IMR-90 (cell line): ENCODE measurements at regions not wholly inside any gene's neighbourhood (a gene's known extent, or its start where the extent isn't known, plus 50 kb on each side); places are given as distances from the start of the nearest gene placed in this dataset.

ENCODE experiments used
- ATAC-seq: fragments of 200-7000 bp; cut with Tn5 transposase; 2 replicates; pipeline ENCODE4 v1.9.1; 2020; ENCODE audit warnings: low read depth, mild to moderate bottlenecking, moderate library complexity
- BruUV-seq: library from RNA; stranded (reverse); fragments of 400-500 nt; replicated peaks from 2 replicates; lab custom pipeline; 2021; lab: Mats Ljungman, UMichigan
- CTCF ChIA-PET: fragments of 300-600 bp; formaldehyde crosslinking; extraction: SDS; loops from one replicate; lab custom pipeline; 2021; ENCODE audit warnings: antibody characterized with exemption; lab: Yijun Ruan, JAX
- POLR2A ChIA-PET: fragments of 300-600 bp; sonication (Branson Sonifier 250); formaldehyde crosslinking; loops from one replicate; lab custom pipeline; 2022; ENCODE audit warnings: antibody characterized with exemption; ENCODE audit not compliant: unreplicated experiment; lab: Charles Lee
- DNase-seq: peaks from one replicate; pipeline ENCODE4 v3.0.0; 2013
- H2AFZ ChIP-seq: replicated peaks from 2 replicates; pipeline ENCODE3; 2013; ENCODE audit warnings: low read length, mild to moderate bottlenecking; ENCODE audit not compliant: poor library complexity
- H2AK5ac ChIP-seq: 2 replicates; pipeline ENCODE4 v1.6.1; 2013; ENCODE audit warnings: low read depth, low read length, inconsistent platforms
- H2AK9ac ChIP-seq: replicated peaks from 2 replicates; pipeline ENCODE3; 2013; ENCODE audit warnings: mild to moderate bottlenecking, low read depth, low read length, moderate library complexity; ENCODE audit not compliant: poor library complexity
- H2BK120ac ChIP-seq: 2 replicates; pipeline ENCODE4 v1.6.1; 2013; ENCODE audit warnings: low read depth, low read length, inconsistent platforms
- H2BK15ac ChIP-seq: 3 replicates; pipeline ENCODE4 v1.6.1; 2013; ENCODE audit warnings: low read depth, low read length, inconsistent platforms
- H2BK20ac ChIP-seq: 2 replicates; pipeline ENCODE4 v1.6.1; 2013; ENCODE audit warnings: low read depth, mild to moderate bottlenecking, inconsistent platforms, low read length, moderate library complexity
- H2BK5ac ChIP-seq: 2 replicates; pipeline ENCODE4 v1.6.1; 2013; ENCODE audit warnings: mild to moderate bottlenecking, low read depth, low read length, inconsistent platforms; ENCODE audit not compliant: poor library complexity, severe bottlenecking
- H3K14ac ChIP-seq: replicated peaks from 2 replicates; pipeline ENCODE4 v1.6.1; 2013; ENCODE audit warnings: low read depth, low read length, inconsistent platforms
- H3K18ac ChIP-seq: 2 replicates; pipeline ENCODE4 v1.6.1; 2013; ENCODE audit warnings: low read depth, low read length, control low read depth
- H3K23ac ChIP-seq: 2 replicates; pipeline ENCODE4 v1.6.1; 2013; ENCODE audit warnings: low read depth, low read length, inconsistent platforms
- H3K27ac ChIP-seq: 2 replicates; pipeline ENCODE4 v1.5.1; 2013; ENCODE audit warnings: mild to moderate bottlenecking, control low read depth, low read length; ENCODE audit not compliant: insufficient read depth
- H3K27me3 ChIP-seq: 2 replicates; pipeline ENCODE4 v1.6.1; 2013; ENCODE audit warnings: low read length; ENCODE audit not compliant: control insufficient read depth, insufficient read depth
- H3K36me3 ChIP-seq: 2 replicates; pipeline ENCODE4 v1.6.1; 2013; ENCODE audit warnings: low read length, mixed read lengths; ENCODE audit not compliant: control insufficient read depth, insufficient read depth
- H3K4ac ChIP-seq: 2 replicates; pipeline ENCODE4 v1.6.1; 2013; ENCODE audit warnings: low read depth, low read length, inconsistent platforms
- H3K4me1 ChIP-seq: 2 replicates; pipeline ENCODE4 v1.6.1; 2013; ENCODE audit warnings: low read length, mixed read lengths; ENCODE audit not compliant: control insufficient read depth, insufficient read depth
- H3K4me2 ChIP-seq: 2 replicates; pipeline ENCODE4 v1.6.1; 2013; ENCODE audit warnings: low read depth, mild to moderate bottlenecking, control low read depth, low read length, moderate library complexity
- H3K4me3 ChIP-seq: 2 replicates; pipeline ENCODE4 v1.5.1; 2013; ENCODE audit warnings: low read depth, mild to moderate bottlenecking, control low read depth, low read length, moderate library complexity; ENCODE audit not compliant: insufficient read depth
- H3K56ac ChIP-seq: 2 replicates; pipeline ENCODE4 v1.6.1; 2013; ENCODE audit warnings: low read length, inconsistent platforms; ENCODE audit not compliant: insufficient read depth; ENCODE audit errors: extremely low read depth
- H3K79me1 ChIP-seq, 2 experiments: 2 replicates each; pipeline ENCODE4 v1.6.1; 2013; ENCODE audit warnings: low read length in 2 of 2, inconsistent platforms in 1 of 2, low read depth in 1 of 2
- H3K9ac ChIP-seq: 2 replicates; pipeline ENCODE4 v1.6.1; 2013; ENCODE audit warnings: low read depth, low read length, control low read depth
- H3K9me1 ChIP-seq: 2 replicates; pipeline ENCODE4 v1.6.1; 2013; ENCODE audit warnings: low read length, inconsistent platforms; ENCODE audit not compliant: insufficient read depth
- H3K9me3 ChIP-seq: 2 replicates; pipeline ENCODE4 v1.6.1; 2013; ENCODE audit warnings: low read length; ENCODE audit not compliant: control insufficient read depth, insufficient read depth
- H4K20me1 ChIP-seq: 2 replicates; pipeline ENCODE4 v1.6.1; 2013; ENCODE audit warnings: low read length, inconsistent platforms; ENCODE audit not compliant: insufficient read depth
- H4K5ac ChIP-seq: 2 replicates; pipeline ENCODE4 v1.6.1; 2013; ENCODE audit warnings: mild to moderate bottlenecking, low read depth, low read length, control low read depth
- H4K8ac ChIP-seq, 2 experiments: 2 replicates each; pipeline ENCODE4 v1.6.1; 2013; ENCODE audit warnings: low read depth in 2 of 2, low read length in 2 of 2, control low read depth in 1 of 2, inconsistent platforms in 1 of 2
- H4K91ac ChIP-seq: 2 replicates; pipeline ENCODE4 v1.6.1; 2013; ENCODE audit warnings: low read depth, low read length, inconsistent platforms; ENCODE audit not compliant: insufficient read depth
- MAFK ChIP-seq: IDR thresholded peaks from 2 replicates; pipeline ENCODE4 v1.6.1; 2012; ENCODE audit warnings: low read depth, low read length, improper control_type of control experiment
- NFE2L2 ChIP-seq: fragments of 150-350 bp; IDR thresholded peaks from 2 replicates; pipeline ENCODE4 v1.6.1; 2016; ENCODE audit warnings: low read depth, mild to moderate bottlenecking, low read length
- RAD21 ChIP-seq: IDR thresholded peaks from 2 replicates; pipeline ENCODE4 v1.6.1; 2012; ENCODE audit warnings: low read length, improper control_type of control experiment
- WGBS, 2 experiments: methylation state at CpG; one replicate each; pipeline versions ENCODE4 v1.1.5 to v1.1.7; 2013; ENCODE audit warnings: missing lambda C conversion rate in 2 of 2; ENCODE audit not compliant: insufficient read length in 1 of 2; ENCODE audit errors: extremely low coverage in 2 of 2; 5-methylcytosine and 5-hydroxymethylcytosine counted together
- dilution Hi-C: fragments of 300-500 bp; cut with HindIII; formaldehyde crosslinking; loops from one replicate; pipeline ENCODE4 v1.14.3; 2018; ENCODE audit warnings: low sequenced_read_pairs; ENCODE audit not compliant: unreplicated experiment
- in situ Hi-C: fragments of 300-500 bp; cut with MboI; formaldehyde crosslinking; loops from 3 replicates; pipeline ENCODE4 v1.14.3; 2019; ENCODE audit warnings: low sequenced_read_pairs, inconsistent platforms, mixed read lengths
- intact Hi-C: fragments of 100-400 bp; cut with micrococcal nuclease; formaldehyde crosslinking; loops from 2 replicates; pipeline ENCODE4 v1.10.0; 2022
- TF ChIP-seq, protein P1 (sequence below): fragments of 150-350 bp; IDR thresholded peaks from 2 replicates; pipeline ENCODE4 v1.6.1; 2016; ENCODE audit warnings: low read depth, mild to moderate bottlenecking, low read length, moderate library complexity, borderline replicate concordance

DNA sequence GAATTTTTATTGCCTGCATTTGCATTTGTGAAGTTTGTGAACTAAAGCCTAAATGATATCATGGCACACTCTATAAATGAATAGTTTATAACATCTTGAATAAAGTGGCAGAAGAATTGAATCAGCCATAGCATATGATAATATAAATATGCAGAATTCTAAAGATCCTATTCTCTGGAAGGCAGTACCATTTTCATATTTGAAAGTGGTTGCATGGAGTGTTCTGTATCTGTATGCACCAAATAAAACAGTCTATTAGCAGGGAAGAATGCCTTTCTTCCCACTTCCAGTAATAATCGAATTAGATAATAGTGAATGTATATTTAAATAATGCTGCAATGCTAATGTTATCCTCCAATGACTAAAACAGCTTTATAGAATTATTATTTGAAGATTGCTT lies 57.9 kb upstream of the TRIM67 start:
- Histone ChIP-seq H4K20me1 (no peaks in the 10 kb centered on the region), H3K27me3 (peaks cover 5% of the 10 kb centered on the region; the same call in 1 of the 2 replicates), H3K36me3 (no peaks in the 10 kb centered on the region), H3K4me3 (no peak overlapping the region), H3K9me3 (no peaks in the 10 kb centered on the region), H4K8ac (no peak overlapping the region), H2BK120ac (no peak overlapping the region), H2AK5ac (no peak overlapping the region), H3K79me1 (no peaks in the 10 kb centered on the region), H3K9me1 (no peaks in the 10 kb centered on the region), H2BK20ac (no peak overlapping the region), H2BK5ac (no peak overlapping the region), H4K91ac (no peak overlapping the region), H3K4me2 (no peak overlapping the region), H3K56ac (no peak overlapping the region), H2BK15ac (no peak overlapping the region), H3K18ac (no peak overlapping the region), H3K9ac (no peak overlapping the region), H3K14ac (no peak overlapping the region), H3K23ac (no peak overlapping the region), H2AK9ac (no peak overlapping the region), H3K4me1 (peaks cover 3% of the 10 kb centered on the region; the same call in 1 of the 2 replicates), H3K4ac (no peak overlapping the region), H2AFZ (no peak overlapping the region), H3K27ac (no peak overlapping the region), H4K5ac (no peak overlapping the region)
- no peak for ATAC-seq
- intact Hi-C loops, result no loop called here
- dilution Hi-C loops, result no loop called here
- ChIA-PET POLR2A (no interaction called here), CTCF (no interaction called here)
- BruUV-seq, result no TSS peak
- no peak for DNase-seq
- TF ChIP-seq MAFK (no peak), RAD21 (no peak), NFE2L2 (no peak)
- TF ChIP-seq, protein P1, sequence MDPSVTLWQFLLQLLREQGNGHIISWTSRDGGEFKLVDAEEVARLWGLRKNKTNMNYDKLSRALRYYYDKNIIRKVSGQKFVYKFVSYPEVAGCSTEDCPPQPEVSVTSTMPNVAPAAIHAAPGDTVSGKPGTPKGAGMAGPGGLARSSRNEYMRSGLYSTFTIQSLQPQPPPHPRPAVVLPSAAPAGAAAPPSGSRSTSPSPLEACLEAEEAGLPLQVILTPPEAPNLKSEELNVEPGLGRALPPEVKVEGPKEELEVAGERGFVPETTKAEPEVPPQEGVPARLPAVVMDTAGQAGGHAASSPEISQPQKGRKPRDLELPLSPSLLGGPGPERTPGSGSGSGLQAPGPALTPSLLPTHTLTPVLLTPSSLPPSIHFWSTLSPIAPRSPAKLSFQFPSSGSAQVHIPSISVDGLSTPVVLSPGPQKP, result no peak
- in situ Hi-C loops, result no loop called here
- no CpG with 5 or more reads among the region's 1 CpG for WGBS, 2 experiments
